ENCODE measurements at regions not wholly inside any gene's neighbourhood (a gene's known extent, or its start where the extent isn't known, plus 50 kb on each side); places are given as distances from the start of the nearest gene placed in this dataset.

DNA sequence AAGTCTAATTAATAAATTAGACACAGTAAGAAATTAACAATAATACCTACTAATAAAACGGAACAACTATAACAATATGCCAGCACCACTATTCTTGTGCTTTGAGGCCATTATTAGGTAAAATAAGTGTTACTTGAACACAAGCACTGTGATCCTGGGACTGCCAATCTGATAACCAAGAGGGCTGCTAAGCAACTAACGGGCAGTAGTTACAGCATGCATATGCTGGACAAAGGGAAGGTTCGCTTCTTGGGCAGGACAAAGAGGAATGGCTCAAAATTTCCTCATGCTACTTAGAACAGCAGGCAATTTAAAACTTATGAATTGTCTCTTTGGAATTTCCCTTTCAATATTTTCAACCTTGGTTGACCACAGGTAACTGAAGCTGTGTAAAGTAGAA, 718.6 kb downstream of the SORCS3 start:
- TF ChIP-seq, protein P1, sequence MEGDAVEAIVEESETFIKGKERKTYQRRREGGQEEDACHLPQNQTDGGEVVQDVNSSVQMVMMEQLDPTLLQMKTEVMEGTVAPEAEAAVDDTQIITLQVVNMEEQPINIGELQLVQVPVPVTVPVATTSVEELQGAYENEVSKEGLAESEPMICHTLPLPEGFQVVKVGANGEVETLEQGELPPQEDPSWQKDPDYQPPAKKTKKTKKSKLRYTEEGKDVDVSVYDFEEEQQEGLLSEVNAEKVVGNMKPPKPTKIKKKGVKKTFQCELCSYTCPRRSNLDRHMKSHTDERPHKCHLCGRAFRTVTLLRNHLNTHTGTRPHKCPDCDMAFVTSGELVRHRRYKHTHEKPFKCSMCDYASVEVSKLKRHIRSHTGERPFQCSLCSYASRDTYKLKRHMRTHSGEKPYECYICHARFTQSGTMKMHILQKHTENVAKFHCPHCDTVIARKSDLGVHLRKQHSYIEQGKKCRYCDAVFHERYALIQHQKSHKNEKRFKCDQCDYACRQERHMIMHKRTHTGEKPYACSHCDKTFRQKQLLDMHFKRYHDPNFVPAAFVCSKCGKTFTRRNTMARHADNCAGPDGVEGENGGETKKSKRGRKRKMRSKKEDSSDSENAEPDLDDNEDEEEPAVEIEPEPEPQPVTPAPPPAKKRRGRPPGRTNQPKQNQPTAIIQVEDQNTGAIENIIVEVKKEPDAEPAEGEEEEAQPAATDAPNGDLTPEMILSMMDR (IDR thresholded peaks at IDR 0.05 in 8 of 11, conservative IDR thresholded peaks at IDR 0.05 in 3 of 11), result no peak
- TF ChIP-seq POLR2AphosphoS5 (IDR thresholded peaks at IDR 0.05), result no peak
- no peak for TF ChIP-seq POLR2A (IDR thresholded peaks at IDR 0.05)
- Histone ChIP-seq H3K4me3 (no peak overlapping the region), H3K9me3 (peaks cover 0 to 31% (median 21%) of the 10 kb centered on the region in 8 donors), H3K27ac (no peak overlapping the region), H3K36me3 (no peaks in the 10 kb centered on the region), H3K27me3 (replicated peaks in 1 of 7) (no peaks in the 10 kb centered on the region), H3K4me1 (no peaks in the 10 kb centered on the region)
- WGBS, 5 donors, result 74 to 90% (median 84%) methylated on average over 3 of the region's 3 CpGs
- intact Hi-C loops (cut with DNase I; ENCODE audit: low total_unique reads), result no loop called here
- no peak for DNase-seq

DNA sequence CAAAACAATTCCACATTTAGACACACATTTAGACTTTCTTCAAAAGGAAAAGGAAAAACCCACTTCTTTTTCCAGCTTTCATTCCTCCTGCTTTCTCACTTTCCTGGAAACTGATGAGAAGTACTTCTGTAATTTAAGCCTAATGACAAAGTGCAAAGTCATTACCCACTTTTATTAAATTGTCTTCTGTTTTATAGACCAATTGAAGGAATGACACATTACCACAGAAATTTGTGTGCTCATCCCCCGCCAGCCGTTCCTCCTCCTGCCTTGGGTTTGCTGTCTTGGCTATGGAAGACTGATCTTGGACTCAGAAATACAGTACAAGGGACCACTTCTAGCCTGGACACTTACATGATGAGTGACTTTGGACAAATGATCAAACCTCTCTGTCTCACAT, 717.8 kb downstream of the SORCS3 start:
- intact Hi-C loops (cut with DNase I; ENCODE audit: low total_unique reads), result no loop called here
- H3K36me3 ChIP-seq, result no peaks in the 10 kb centered on the region
- WGBS, 5 donors, result 84 to 96% (median 90%) methylated on average over 2 of the region's 2 CpGs

DNA sequence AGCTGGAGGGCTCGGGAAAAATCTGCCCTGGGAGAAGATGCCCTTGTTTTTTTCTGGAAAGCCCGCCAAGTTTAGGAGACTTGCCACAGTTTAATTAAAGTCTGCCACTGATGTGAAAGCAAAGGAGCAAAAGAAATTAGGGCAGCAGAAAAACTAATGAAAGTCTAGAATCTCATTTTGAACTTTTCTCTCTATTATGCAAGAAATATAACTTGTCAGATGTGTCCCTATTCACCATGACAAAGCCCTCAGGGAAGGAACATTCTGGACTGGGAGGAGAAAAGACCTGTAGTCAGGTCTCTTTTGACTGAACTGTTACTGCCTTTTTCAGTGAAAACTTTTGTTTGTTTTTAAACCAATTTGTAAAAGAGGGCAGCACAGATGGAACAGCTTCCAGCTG, 715.5 kb downstream of the SORCS3 start:
- WGBS, 5 donors, result 65 to 70% (median 67%) methylated on average over 2 of the region's 2 CpGs
- Histone ChIP-seq H3K27me3 (replicated peaks in 1 of 7) (no peaks in the 10 kb centered on the region), H3K4me3 (no peak overlapping the region), H3K9me3 (peaks cover 0 to 19% (median 5%) of the 10 kb centered on the region in 8 donors), H3K4me1 (no peaks in the 10 kb centered on the region), H3K27ac (no peak overlapping the region), H3K36me3 (no peaks in the 10 kb centered on the region)
- intact Hi-C loops (cut with DNase I; ENCODE audit: low total_unique reads), result no loop called here
- TF ChIP-seq POLR2AphosphoS5 (IDR thresholded peaks at IDR 0.05) (no peak), POLR2A (IDR thresholded peaks at IDR 0.05) (no peak)
- TF ChIP-seq, protein P1 (IDR thresholded peaks at IDR 0.05 in 8 of 11, conservative IDR thresholded peaks at IDR 0.05 in 3 of 11), result no peak
- no peak for DNase-seq

More for the DNA sequence above, 717.8 kb downstream of the SORCS3 start:
- no peak for DNase-seq
- no peak overlapping the region for H3K4me3 ChIP-seq
- H3K9me3 ChIP-seq, result peaks cover 0 to 39% (median 21%) of the 10 kb centered on the region in 8 donors
- H3K27ac ChIP-seq, result no peak overlapping the region
- H3K27me3 ChIP-seq (replicated peaks in 1 of 7), result no peaks in the 10 kb centered on the region
- no peak for TF ChIP-seq POLR2A (IDR thresholded peaks at IDR 0.05)
- TF ChIP-seq, protein P1 (IDR thresholded peaks at IDR 0.05 in 8 of 11, conservative IDR thresholded peaks at IDR 0.05 in 3 of 11), result no peak
- no peak for TF ChIP-seq POLR2AphosphoS5 (IDR thresholded peaks at IDR 0.05)
- H3K4me1 ChIP-seq, result no peaks in the 10 kb centered on the region

DNA sequence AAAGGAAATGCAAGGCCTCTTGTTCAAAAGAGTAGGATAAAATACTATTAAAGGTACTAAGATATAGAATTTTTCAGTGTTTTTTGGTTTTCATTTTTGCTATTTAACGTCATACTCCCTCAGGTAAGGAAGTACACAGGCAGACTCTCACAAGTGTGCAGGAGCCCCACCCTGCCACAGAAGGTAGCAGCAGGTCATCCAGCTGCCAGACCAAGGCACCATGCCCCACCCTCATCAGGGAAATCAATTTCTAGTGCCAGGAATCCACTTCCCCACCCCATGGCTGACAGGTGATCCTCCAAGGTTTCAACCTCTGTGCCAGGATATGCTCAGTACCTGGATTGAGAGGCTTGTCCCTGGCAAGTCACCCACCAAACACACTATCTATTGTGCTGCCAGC, 712.9 kb downstream of the SORCS3 start:
- no peaks in the 10 kb centered on the region for H3K4me1 ChIP-seq
- no peak overlapping the region for H3K4me3 ChIP-seq
- TF ChIP-seq POLR2A (IDR thresholded peaks at IDR 0.05) (no peak), POLR2AphosphoS5 (IDR thresholded peaks at IDR 0.05) (no peak)
- TF ChIP-seq, protein P1 (IDR thresholded peaks at IDR 0.05 in 8 of 11, conservative IDR thresholded peaks at IDR 0.05 in 3 of 11), result no peak
- no peaks in the 10 kb centered on the region for H3K27me3 ChIP-seq (replicated peaks in 1 of 7)
- H3K36me3 ChIP-seq, result no peaks in the 10 kb centered on the region
- H3K9me3 ChIP-seq, result peaks cover 0 to 8% (median 0%) of the 10 kb centered on the region in 8 donors
- no peak for DNase-seq
- intact Hi-C loops (cut with DNase I; ENCODE audit: low total_unique reads), result no loop called here
- WGBS, 5 donors, result 73 to 92% (median 85%) methylated on average over 1 of the region's 1 CpG
- H3K27ac ChIP-seq, result no peak overlapping the region

All from spleen (tissue), 11 donors.